Adrenal gland (tissue), 9 donors: ENCODE measurements at regions not wholly inside any gene's neighbourhood (a gene's known extent, or its start where the extent isn't known, plus 50 kb on each side); places are given as distances from the start of the nearest gene placed in this dataset.

Experiments used
- DNase-seq, 7 donors: peaks; one replicate each; pipeline ENCODE4 v3.0.0-alpha.2; 2019 to 2020
- H3K27ac ChIP-seq, 5 donors: fragments of 200-600 bp; sonication (generic) in 4 of 5; 1 replicate in 3 of 5; 2 replicates in 2 of 5; pipeline versions ENCODE4 v1.5.1 to v1.8.0; 2016 to 2020; ENCODE audit warnings: mild to moderate bottlenecking in 1 of 5
- H3K27me3 ChIP-seq: fragments of 200-600 bp; 2 replicates; pipeline ENCODE4 v1.8.0; 2021
- H3K36me3 ChIP-seq, 2 donors: fragments of 200-600 bp; replicated peaks in 1 of 2; 1 replicate in 1 of 2; 2 replicates in 1 of 2; pipeline versions ENCODE4 v1.5.1 to v1.8.0; 2018 to 2022
- H3K4me1 ChIP-seq, 2 donors: fragments of 200-600 bp; replicated peaks in 1 of 2; 1 replicate in 1 of 2; 2 replicates in 1 of 2; pipeline versions ENCODE4 v1.5.1 to v1.8.0; 2018 to 2021
- H3K4me3 ChIP-seq, 4 donors: fragments of 200-600 bp; sonication (generic) in 3 of 4; one replicate each; pipeline ENCODE4 v1.5.1; 2016 to 2018
- H3K9me3 ChIP-seq, 3 donors: fragments of 200-600 bp; sonication (generic) in 1 of 3; replicated peaks in 1 of 3; 1 replicate in 2 of 3; 2 replicates in 1 of 3; pipeline versions ENCODE4 v1.5.1 to v1.8.0; 2016 to 2021
- CTCF ChIP-seq, 6 experiments: fragments of 450-650 bp in 4 of 6; fragments of 200-600 bp in 2 of 6; sonication (generic) in 1 of 6; IDR thresholded peaks; 1 replicate in 5 of 6; 2 replicates in 1 of 6; pipeline versions ENCODE4 v1.5.1 to v1.8.0; 2016 to 2021; ENCODE audit warnings: antibody characterized with exemption in 6 of 6, mild to moderate bottlenecking in 2 of 6, moderate library complexity in 1 of 6
- POLR2A ChIP-seq, 2 donors: fragments of 450-650 bp; IDR thresholded peaks; one replicate each; pipeline ENCODE4 v1.6.1; 2017; ENCODE audit warnings: antibody characterized with exemption in 2 of 2, mild to moderate bottlenecking in 2 of 2, moderate library complexity in 1 of 2
- WGBS, 4 donors: extraction: QIAGEN DNeasy Blood & Tissue Kit in 2 of 4; methylation state at CpG; one replicate each; pipeline versions ENCODE4 v1.1.5 to v1.1.7; 2013 to 2017; 5-methylcytosine and 5-hydroxymethylcytosine counted together
- intact Hi-C, 2 donors: fragments of 100-400 bp; cut with DNase I; formaldehyde crosslinking; loops; one replicate each; pipeline versions ENCODE4 v1.14.1 to v1.15.0; 2022 to 2023
- donor health status: healthy with polysubstance abuse.
- donor health status: Bipolar disorder and iron deficiency.
- donor health status: DM: yes; HTN: yes; CAD: no.
- donor health status: DM: no; HTN: no; CAD: no.
- donor health status: DM: no; HTN: no; CAD: no.

DNA sequence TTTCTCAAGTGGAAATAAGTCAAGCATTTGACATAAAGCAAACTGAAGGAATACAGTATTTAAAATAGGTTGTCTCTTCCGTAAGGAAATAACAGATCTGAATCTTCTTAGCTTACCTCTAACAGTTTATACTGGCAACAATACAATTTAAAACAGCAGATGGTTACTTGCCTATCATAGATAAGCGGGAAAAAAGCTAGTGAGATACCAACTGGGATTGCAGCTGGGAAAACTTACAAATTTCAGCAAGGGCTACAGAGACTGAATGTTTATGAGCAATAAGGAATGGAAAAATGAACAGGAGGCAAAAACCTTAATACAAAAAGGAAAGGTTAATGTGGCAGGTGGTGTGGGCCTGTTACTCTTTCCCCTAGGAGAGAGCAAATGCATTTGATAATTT lies 220.0 kb downstream of the RASSF9 start:
- no peak for TF ChIP-seq POLR2A (IDR thresholded peaks at IDR 0.05)
- TF ChIP-seq CTCF (IDR thresholded peaks at IDR 0.05), result no peak
- DNase-seq, result no peak
- H3K36me3 ChIP-seq, result no peaks in the 10 kb centered on the region
- WGBS, 4 donors, result 74 to 89% (median 85%) methylated on average over 2 of the region's 2 CpGs
- no peaks in the 10 kb centered on the region for H3K27me3 ChIP-seq
- no peak overlapping the region for H3K4me3 ChIP-seq
- intact Hi-C loops, result no loop called here
- no peak overlapping the region for H3K27ac ChIP-seq
- no peaks in the 10 kb centered on the region for H3K4me1 ChIP-seq
- no peaks in the 10 kb centered on the region for H3K9me3 ChIP-seq

DNA sequence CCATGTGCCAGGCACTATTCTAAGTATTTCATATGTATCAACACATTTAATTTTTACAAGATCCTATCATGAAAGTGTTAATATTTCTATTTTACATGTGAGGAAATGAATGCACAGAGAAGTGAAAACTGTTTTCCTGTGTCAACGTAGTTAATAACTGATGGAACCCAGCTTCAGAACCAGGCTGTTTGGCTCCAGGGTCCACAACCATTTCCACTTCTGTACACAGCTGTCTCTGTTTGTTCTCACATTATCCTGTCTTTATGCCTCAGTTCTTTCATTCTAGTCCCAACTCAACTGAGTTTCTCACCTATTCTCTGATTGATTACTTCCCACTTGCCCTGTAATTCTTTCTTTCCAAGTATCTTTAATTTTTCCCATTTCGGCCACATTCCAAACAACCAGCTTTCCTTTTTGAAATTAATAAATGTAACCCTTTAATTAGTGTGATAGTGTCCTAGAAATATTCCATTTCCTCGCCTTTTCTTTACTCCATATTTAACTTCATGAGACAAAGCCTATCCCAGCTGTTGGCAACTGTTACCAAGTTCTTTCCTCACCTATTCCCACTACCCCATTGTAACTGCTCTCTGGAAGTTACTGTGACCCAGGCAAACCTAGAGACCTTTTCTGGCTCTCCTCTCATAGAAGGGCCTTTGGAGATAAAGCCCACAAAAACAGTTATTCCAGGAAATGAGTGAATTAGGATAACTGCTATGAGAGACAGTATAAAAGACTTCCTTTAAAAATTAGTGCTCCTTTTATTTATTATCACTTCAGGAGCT lies 218.7 kb downstream of the RASSF9 start:
- 69 to 79% (median 74%) methylated on average over 3 of the region's 3 CpGs for WGBS, 4 donors

DNA sequence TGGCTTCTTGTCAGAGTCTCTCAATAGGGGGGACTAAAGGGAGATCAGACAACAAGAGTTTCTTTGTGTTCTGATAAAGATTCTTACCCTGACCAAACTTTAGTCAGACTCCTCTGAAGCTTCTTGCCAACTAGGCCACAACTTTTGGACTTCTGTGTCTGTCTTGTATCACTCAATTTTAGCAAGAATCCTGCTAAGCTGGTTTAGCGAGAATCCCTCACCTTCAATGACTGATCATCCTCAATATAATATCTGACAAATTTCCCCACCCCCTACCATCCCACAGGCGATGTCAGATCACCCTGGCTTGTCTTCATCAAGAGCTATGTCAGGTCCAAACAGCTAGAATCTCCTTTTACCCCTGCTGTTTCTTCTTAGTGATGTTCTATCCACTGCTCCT lies 215.2 kb downstream of the RASSF9 start:
- WGBS, 4 donors, result 91 to 97% (median 94%) methylated on average over 2 of the region's 2 CpGs
- no peak for DNase-seq
- intact Hi-C loops, result no loop called here
- Histone ChIP-seq H3K36me3 (no peaks in the 10 kb centered on the region), H3K4me3 (no peak overlapping the region), H3K9me3 (no peaks in the 10 kb centered on the region), H3K27me3 (no peaks in the 10 kb centered on the region), H3K27ac (no peak overlapping the region), H3K4me1 (peaks cover 5 to 8% of the 10 kb centered on the region in 2 donors)
- TF ChIP-seq POLR2A (IDR thresholded peaks at IDR 0.05) (no peak), CTCF (IDR thresholded peaks at IDR 0.05) (no peak)

More for the DNA sequence above, 218.7 kb downstream of the RASSF9 start:
- Histone ChIP-seq H3K9me3 (no peaks in the 10 kb centered on the region), H3K4me1 (no peaks in the 10 kb centered on the region), H3K27ac (no peak overlapping the region), H3K36me3 (no peaks in the 10 kb centered on the region), H3K27me3 (no peaks in the 10 kb centered on the region), H3K4me3 (no peak overlapping the region)
- intact Hi-C loops, result no loop called here
- TF ChIP-seq POLR2A (IDR thresholded peaks at IDR 0.05), result no peak
- no peak for TF ChIP-seq CTCF (IDR thresholded peaks at IDR 0.05)
- DNase-seq, result no peak

GRCh38 chr12:85623763-85624162 lies 212.4 kb downstream of the RASSF9 start:
- Histone ChIP-seq H3K9me3 (no peaks in the 10 kb centered on the region), H3K36me3 (no peaks in the 10 kb centered on the region), H3K27me3 (no peaks in the 10 kb centered on the region), H3K4me3 (no peak overlapping the region), H3K27ac (no peak overlapping the region), H3K4me1 (peaks cover 16% of the 10 kb centered on the region in 2 donors)
- 70 to 74% (median 71%) methylated on average over 2 of the region's 2 CpGs for WGBS, 4 donors
- no peak for TF ChIP-seq CTCF (IDR thresholded peaks at IDR 0.05)
- TF ChIP-seq POLR2A (IDR thresholded peaks at IDR 0.05), result no peak
- DNase-seq, result no peak
- intact Hi-C loops, result no loop called here
